ENCODE measurements at regions not wholly inside any gene's neighbourhood (a gene's known extent, or its start where the extent isn't known, plus 50 kb on each side); places are given as distances from the start of the nearest gene placed in this dataset.
"Not testable (repeated sequence)": the region's sequence is repeated elsewhere in the genome, so short reads cannot be mapped to it uniquely, and the experiment has no call there.

- no peak for DNase-seq
Measured at GRCh38 chr3:110473405-110473804, 598.2 kb upstream of the NECTIN3 start.

- DNase-seq: no peak
Measured at GRCh38 chr3:110474397-110474796, 597.2 kb upstream of the NECTIN3 start.

- DNase-seq: no peak
Measured at GRCh38 chr3:110478377-110479054, 593.1 kb upstream of the NECTIN3 start.

GRCh38 chr3:110479731-110480130 is 591.9 kb upstream of the NECTIN3 start:
- no peak for DNase-seq

- no peak for DNase-seq
Measured at GRCh38 chr3:110485389-110485788, 586.2 kb upstream of the NECTIN3 start.

DNA sequence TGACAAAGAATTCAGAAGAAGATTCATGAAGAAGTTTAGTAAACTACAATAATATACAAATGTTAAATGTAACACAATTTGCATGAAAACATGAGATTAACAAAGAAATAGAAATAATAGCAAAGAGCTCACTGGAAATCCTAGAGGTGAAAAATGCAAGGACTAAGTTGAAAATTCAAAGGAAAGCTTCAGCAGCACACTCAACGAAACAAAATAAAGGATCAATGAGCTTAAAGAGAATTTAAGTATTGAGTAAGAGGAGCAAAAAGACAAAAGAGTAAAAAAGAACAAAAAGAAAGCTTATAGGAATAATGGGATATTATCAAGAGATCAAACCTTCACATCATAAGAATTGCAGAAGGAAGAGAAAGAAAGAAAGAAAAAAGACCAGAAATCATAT is 583.8 kb upstream of the NECTIN3 start:
- DNase-seq: no peak

DNA sequence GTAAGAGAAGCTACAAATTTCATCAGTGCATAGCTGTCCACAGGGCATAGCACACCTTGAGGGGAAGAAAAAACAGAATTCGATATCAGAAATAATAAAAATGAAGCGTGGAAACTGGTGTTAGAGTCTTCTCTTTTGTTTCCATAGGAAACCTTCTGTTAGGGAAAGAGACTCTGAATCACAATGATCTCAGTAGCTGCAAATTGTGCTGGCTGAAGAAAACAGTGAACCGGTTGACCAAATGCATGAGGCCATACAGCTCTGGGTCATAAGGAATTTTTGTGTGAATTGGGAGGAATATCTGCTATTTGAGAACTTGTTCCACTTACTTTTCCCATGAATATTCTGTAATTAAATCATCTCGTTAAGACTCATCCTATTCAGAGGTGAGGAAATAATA is 580.2 kb upstream of the NECTIN3 start:
- no peak for DNase-seq

DNA sequence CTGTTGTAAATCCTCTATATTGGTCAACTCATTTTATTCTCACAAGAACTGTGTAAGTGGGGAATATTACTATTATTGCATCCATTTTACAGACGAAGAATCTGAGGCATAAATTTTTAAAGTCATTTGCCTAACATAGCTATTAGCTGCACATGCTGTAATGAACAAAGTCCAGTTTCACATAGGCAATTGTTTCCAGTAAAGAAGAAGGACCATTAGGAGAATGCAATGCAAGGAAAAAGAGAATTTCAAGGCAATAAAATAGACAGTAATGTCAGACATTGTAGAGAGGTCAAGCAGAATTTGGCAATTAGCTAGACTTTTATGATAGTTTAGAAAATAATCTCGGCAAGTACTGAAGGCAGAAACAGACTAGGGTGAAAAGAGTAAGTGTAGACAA is 578.7 kb upstream of the NECTIN3 start:
- DNase-seq: no peak

DNA sequence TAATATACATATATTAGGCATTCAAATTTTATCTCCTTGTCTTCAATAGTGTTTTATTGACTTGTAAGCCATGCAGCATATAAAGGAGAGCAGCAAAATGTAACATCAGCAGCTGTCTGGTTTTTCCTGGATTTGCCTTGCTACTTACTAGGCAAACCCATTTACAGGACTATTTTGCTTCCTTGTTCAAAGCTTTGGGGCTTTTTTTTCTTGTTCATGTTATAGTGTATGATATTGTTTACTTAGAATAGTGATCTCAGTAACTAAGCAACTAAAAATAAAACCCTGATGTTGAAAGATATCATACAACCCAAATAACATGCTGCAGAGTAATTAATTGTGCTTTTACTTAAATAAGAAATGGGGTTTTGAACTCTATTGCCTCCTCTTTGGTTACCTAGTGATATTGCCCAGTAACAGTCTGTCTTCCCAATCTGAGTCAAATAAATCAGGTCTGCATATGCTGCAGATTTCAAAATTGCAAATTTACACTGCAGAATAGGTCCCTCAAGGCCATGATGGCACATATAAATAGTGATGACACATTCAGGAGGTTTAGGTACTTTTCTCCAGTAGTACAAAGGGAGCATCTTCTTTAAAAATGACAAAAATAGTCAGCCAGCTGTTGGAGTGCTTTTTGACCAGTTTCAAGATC is 578.1 kb upstream of the NECTIN3 start:
- DNase-seq: no peak

- DNase-seq: no peak
Measured at GRCh38 chr3:110494093-110494490, 577.5 kb upstream of the NECTIN3 start.

- DNase-seq: no peak
Measured at GRCh38 chr3:110494728-110495127, 576.9 kb upstream of the NECTIN3 start.

GRCh38 chr3:110495201-110495927 is 576.3 kb upstream of the NECTIN3 start:
- DNase-seq: no peak

DNA sequence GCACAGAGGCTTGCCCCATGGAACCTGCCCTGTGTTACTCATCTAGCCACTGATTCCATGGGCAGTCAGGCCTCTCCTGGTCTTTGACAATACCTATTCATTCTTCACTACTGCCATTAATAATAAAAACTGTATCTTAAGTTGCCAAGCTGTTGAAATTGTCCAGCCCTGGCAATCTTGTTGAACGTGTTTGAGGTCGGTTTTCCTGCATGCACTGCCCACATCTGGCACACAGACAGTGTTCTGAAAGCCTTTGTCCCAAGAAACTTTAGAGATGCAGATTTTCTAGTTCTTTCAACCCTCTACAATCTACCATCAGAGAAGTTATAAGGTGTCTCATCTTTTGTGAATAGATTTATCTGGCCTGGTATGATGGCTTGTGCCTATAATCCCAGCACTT is 567.2 kb upstream of the NECTIN3 start:
- DNase-seq: no peak

GRCh38 chr3:110504901-110505300 is 566.7 kb upstream of the NECTIN3 start:
- no peak for DNase-seq

DNA sequence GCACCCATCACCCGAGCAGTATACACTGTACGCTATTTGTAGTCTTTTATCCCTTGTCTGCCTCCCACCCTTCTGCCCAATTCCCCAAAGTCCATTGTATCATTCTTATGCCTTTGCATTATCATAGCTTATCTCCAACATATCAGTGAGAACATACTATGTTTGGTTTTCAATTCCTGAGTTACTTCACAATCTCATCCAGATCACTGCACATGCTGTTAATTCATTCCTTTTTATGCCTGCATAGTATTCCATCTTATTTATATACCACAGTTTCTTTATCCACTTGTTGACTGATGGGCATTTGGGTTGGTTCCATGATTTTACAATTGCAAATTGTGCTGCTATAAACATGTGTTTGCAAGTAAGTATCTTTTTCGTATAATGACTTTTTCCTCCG is 564.7 kb upstream of the NECTIN3 start:
- no peak for DNase-seq

DNA sequence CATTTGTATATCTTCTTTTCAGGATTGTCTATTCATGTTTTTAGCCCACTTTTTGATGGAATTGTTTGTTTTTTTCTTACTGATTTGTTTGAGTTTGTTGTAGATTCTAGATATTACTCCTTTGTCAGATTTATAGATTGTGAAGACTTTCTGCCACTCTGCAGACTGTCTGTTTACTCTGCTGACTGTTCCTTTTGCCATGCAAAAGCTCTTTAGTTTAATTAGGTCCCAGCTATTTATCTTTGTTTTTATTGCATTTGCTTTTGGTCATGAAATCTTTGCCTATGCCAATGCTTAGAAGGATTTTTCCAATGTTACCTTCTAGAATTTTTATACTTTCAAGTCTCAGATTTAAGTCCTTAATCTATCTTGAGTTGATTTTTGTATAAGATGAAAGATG is 564.0 kb upstream of the NECTIN3 start:
- DNase-seq: not testable (repeated sequence)

GRCh38 chr3:110512961-110513360 is 558.7 kb upstream of the NECTIN3 start:
- DNase-seq: no peak

GRCh38 chr3:110518031-110518430 is 553.6 kb upstream of the NECTIN3 start:
- no peak for DNase-seq

DNA sequence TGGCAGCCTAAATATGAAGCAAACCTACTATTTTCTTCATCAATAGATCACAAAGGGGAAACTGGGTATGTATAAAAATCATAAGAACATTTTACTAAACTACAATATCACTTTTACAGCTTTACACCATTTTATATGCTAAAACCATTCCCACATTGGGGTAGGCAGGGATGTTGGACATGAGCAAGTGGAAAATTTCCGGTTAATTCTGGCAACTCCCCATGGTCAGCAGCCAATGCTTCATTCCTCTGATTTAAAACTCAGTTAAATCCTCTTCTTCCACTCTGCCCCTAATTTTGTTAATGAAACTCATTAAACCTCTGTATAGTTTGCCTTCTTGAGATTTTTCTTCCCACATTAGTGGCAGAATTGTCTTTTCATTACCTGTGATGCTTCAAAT is 552.5 kb upstream of the NECTIN3 start:
- DNase-seq: no peak

DNA sequence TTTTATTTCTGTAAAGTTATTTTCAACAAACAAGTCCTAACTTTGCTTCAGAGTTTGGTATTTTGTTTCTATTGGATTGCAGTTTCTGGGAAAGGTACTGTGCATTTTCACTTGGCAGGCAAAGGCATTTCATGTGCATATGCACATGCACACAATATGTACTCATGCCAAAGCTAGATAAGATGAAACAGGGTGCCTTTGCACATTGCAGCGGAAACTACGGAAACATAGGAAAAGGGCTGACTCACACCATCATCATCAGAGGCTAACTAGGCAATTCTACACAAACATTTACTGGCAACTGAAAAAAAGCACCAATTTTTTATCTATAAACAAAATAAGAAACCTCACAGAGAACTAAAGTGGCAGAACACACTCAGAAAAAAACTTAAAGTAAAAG is 550.6 kb upstream of the NECTIN3 start:
- DNase-seq: peak in 1 of 51 donors; percentile 6

DNA sequence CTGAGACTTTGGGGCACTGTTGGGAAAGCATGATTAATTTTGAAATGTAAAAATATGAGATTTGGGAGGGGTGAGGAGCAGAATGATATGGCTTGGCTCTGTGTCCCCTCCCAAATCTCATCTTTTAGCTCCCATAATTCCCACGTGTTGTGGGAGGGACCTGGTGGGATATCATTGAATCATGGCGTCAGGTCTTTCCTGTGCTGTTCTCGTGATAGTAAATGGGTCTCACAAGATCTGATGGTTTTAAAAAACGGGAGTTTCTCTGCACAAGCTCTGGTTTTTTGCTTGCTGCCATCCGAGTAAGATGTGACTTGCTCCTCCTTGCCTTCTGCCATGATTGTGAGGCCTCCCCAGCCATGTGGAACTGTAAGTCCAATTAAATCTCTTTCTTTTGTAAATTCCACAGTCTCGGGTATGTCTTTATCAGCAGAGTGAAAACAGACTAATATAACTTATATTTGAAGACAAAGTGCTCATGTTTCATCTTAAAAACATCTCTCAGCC is 546.0 kb upstream of the NECTIN3 start:
- DNase-seq: not testable (repeated sequence)
